GM12878 (cell line): ENCODE measurements at regions not wholly inside any gene's neighbourhood (a gene's known extent, or its start where the extent isn't known, plus 50 kb on each side); places are given as distances from the start of the nearest gene placed in this dataset.

Experiments used
- CHD2 ChIP-seq: IDR thresholded peaks from 2 replicates; pipeline ENCODE4 v1.6.1; 2011; ENCODE audit warnings: low read depth, low read length, improper control_type of control experiment, borderline replicate concordance
- TF ChIP-seq, protein P1 (sequence below): fragments of 450-650 bp; IDR thresholded peaks from 2 replicates; pipeline ENCODE4 v1.6.1; 2016; ENCODE audit warnings: mild to moderate bottlenecking, moderate library complexity, borderline replicate concordance

DNA sequence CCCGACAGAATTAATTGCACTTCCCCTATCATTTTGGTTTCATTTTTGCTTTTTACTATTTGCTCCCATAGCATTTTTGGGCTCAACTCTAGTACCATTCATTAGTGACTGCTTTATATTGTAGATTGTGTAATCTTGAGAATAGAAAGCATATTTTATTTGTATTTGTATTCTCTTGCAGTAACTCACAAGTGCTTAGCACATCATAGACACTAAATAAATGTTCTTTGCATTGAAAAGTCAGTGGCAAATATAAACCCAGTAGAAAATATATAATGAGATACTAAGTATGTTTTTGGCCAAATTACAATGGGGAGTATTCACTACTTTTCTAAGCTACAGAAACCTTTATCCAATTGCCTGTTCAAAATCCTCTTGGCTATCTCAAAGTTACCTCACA lies 359.7 kb upstream of the CAMK1G start:
- no peak for TF ChIP-seq CHD2
- TF ChIP-seq, protein P1, sequence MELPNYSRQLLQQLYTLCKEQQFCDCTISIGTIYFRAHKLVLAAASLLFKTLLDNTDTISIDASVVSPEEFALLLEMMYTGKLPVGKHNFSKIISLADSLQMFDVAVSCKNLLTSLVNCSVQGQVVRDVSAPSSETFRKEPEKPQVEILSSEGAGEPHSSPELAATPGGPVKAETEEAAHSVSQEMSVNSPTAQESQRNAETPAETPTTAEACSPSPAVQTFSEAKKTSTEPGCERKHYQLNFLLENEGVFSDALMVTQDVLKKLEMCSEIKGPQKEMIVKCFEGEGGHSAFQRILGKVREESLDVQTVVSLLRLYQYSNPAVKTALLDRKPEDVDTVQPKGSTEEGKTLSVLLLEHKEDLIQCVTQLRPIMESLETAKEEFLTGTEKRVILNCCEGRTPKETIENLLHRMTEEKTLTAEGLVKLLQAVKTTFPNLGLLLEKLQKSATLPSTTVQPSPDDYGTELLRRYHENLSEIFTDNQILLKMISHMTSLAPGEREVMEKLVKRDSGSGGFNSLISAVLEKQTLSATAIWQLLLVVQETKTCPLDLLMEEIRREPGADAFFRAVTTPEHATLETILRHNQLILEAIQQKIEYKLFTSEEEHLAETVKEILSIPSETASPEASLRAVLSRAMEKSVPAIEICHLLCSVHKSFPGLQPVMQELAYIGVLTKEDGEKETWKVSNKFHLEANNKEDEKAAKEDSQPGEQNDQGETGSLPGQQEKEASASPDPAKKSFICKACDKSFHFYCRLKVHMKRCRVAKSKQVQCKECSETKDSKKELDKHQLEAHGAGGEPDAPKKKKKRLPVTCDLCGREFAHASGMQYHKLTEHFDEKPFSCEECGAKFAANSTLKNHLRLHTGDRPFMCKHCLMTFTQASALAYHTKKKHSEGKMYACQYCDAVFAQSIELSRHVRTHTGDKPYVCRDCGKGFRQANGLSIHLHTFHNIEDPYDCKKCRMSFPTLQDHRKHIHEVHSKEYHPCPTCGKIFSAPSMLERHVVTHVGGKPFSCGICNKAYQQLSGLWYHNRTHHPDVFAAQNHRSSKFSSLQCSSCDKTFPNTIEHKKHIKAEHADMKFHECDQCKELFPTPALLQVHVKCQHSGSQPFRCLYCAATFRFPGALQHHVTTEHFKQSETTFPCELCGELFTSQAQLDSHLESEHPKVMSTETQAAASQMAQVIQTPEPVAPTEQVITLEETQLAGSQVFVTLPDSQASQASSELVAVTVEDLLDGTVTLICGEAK = no peak
